ENCODE measurements at regions not wholly inside any gene's neighbourhood (a gene's known extent, or its start where the extent isn't known, plus 50 kb on each side); places are given as distances from the start of the nearest gene placed in this dataset.
A peak's percentile ranks its signal among the peaks of the same experiment; 100 is the strongest.

DNA sequence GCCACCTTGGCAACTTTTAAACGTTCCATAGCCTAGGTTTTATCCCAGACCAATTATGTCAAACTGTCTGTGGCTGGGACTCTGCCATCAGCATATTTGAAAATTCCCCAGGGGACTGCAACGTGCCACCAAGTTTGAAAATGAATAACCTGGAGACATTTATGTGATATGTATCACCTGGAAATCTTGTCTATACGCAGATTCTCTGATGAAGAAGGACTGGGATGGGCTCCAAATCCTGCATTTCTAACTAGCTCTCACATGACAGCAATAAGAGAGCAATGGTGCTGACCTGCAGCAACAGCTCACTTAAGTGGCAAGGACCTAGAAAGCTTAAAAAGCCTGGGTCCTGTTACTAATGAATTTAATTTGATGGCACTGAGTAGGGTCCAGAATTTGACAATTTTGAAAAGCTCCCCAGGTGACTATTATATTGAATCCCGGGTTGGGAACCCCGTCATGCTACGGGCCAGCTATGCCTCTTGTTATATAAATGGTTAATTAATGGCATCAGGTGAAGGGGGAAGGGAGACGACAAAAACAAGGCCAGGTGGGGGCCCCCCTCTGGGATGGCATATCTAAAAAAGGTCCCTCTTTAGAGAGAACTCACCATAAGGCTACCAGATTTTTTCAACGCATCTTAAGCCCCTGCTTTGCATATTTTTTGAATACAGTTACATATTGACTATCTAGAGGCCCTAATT lies 213.7 kb downstream of the ZIC5 start:
- Histone ChIP-seq H2AK5ac (ENCODE audit: insufficient read length, low read length) (no peak overlapping the region), H2BK12ac (ENCODE audit: insufficient read length, low read depth, low read length) (no peak overlapping the region), H2BK120ac (ENCODE audit: low read depth, low read length, poor library complexity, severe bottlenecking) (no peak overlapping the region), H3K23me2 (ENCODE audit: insufficient read length, low read depth, low read length, poor library complexity, severe bottlenecking) (no peaks in the 10 kb centered on the region), H3K4me2 (ENCODE audit: insufficient read depth, insufficient read length, low read length) (no peak overlapping the region), H3K4ac (ENCODE audit: low read depth, low read length) (no peak overlapping the region), H3K4me1 (ENCODE audit: insufficient read depth, low read length) (no peaks in the 10 kb centered on the region), H3T11ph (ENCODE audit: low read length) (no peak overlapping the region), H2BK20ac (ENCODE audit: low read depth, low read length, poor library complexity, severe bottlenecking) (no peak overlapping the region), H3K27ac (ENCODE audit: insufficient read length, low read depth, low read length) (no peak overlapping the region), H3K9me3 (ENCODE audit: control insufficient read depth, low read depth, low read length) (peaks cover 4% of the 10 kb centered on the region), H2AFZ (ENCODE audit: low read length) (no peak overlapping the region), H3K14ac (ENCODE audit: insufficient read depth, low read length) (no peak overlapping the region), H3K18ac (ENCODE audit: insufficient read length, low read depth, low read length) (no peak overlapping the region), H3K23ac (ENCODE audit: insufficient read length, low read depth, low read length) (no peak overlapping the region), H3K27me3 (ENCODE audit: insufficient read depth, low read length) (no peaks in the 10 kb centered on the region), H4K5ac (ENCODE audit: insufficient read length, low read depth, low read length) (no peak overlapping the region), H3K79me2 (ENCODE audit: insufficient read depth, low read length) (peaks cover 1% of the 10 kb centered on the region; the same call in 1 of the 2 replicates), H2BK15ac (ENCODE audit: low read depth, low read length) (no peak overlapping the region), H3K9ac (ENCODE audit: extremely low read depth, insufficient read length, low read length) (no peak overlapping the region), H3K56ac (ENCODE audit: insufficient read length, low read depth, low read length) (no peak overlapping the region), H4K91ac (ENCODE audit: insufficient read length, low read depth, low read length) (no peak overlapping the region), H3K79me1 (ENCODE audit: insufficient read depth, low read depth, low read length, poor library complexity, severe bottlenecking) (no peaks in the 10 kb centered on the region), H4K20me1 (ENCODE audit: control insufficient read depth, insufficient read depth, insufficient read length) (no peaks in the 10 kb centered on the region), H4K8ac (replicated peaks; ENCODE audit: insufficient read length, low read depth, low read length) (no peak overlapping the region), H2BK5ac (ENCODE audit: insufficient read length, low read length) (no peak overlapping the region)
- Mint-ChIP-seq H3K36me3 (ENCODE audit: insufficient read depth in 1 of 3, low read depth in 3 of 3) (peaks cover 27 to 61% (median 32%) of the 10 kb centered on the region in 3 experiments), H3K4me3 (peak overlapping the region in 1 of 2 experiments; percentile 56; a peak in 2 of 5 replicates), H3K27ac (peak overlapping the region in 1 of 3 experiments; percentile 73; a peak in 2 of 7 replicates), H3K27me3 (ENCODE audit: low read depth) (no peaks in the 10 kb centered on the region), H3K9me3 (peaks cover 30 to 37% of the 10 kb centered on the region in 2 experiments), H3K4me1 (peaks cover 25 to 36% of the 10 kb centered on the region in 2 experiments)
- DNase-seq: no peak
- no CpG with 5 or more reads among the region's 8 CpGs for WGBS (ENCODE audit: extremely low coverage, insufficient read length, low lambda C conversion rate)
- TF ChIP-seq, protein P1, sequence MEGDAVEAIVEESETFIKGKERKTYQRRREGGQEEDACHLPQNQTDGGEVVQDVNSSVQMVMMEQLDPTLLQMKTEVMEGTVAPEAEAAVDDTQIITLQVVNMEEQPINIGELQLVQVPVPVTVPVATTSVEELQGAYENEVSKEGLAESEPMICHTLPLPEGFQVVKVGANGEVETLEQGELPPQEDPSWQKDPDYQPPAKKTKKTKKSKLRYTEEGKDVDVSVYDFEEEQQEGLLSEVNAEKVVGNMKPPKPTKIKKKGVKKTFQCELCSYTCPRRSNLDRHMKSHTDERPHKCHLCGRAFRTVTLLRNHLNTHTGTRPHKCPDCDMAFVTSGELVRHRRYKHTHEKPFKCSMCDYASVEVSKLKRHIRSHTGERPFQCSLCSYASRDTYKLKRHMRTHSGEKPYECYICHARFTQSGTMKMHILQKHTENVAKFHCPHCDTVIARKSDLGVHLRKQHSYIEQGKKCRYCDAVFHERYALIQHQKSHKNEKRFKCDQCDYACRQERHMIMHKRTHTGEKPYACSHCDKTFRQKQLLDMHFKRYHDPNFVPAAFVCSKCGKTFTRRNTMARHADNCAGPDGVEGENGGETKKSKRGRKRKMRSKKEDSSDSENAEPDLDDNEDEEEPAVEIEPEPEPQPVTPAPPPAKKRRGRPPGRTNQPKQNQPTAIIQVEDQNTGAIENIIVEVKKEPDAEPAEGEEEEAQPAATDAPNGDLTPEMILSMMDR (conservative IDR thresholded peaks at IDR 0.05): no peak

Measured in H9 (cell line).